Stimulated activated CD4-positive, alpha-beta T cell treated with anti-CD3 and anti-CD28 coated beads, Interleukin-1b, Interleukin-23, amount 100 ng/mL, for 24 hours (primary cell): ENCODE measurements at regions not wholly inside any gene's neighbourhood (a gene's known extent, or its start where the extent isn't known, plus 50 kb on each side); places are given as distances from the start of the nearest gene placed in this dataset.

Experiments used
- DNase-seq, 4 experiments: peaks; one replicate each; pipeline ENCODE4 v3.0.0-alpha.2; 2020; ENCODE audit warnings: low read depth in 4 of 4, low spot score in 1 of 4

- DNase-seq: no peak
These were observed 225.3 kb upstream of the LNX1 start for GRCh38 chr4:53816561-53816960.

GRCh38 chr4:53815281-53815680, 224.0 kb upstream of the LNX1 start:
- no peak for DNase-seq

GRCh38 chr4:53813998-53814397, 222.7 kb upstream of the LNX1 start:
- no peak for DNase-seq

GRCh38 chr4:53810643-53811042, 219.4 kb upstream of the LNX1 start:
- DNase-seq: no peak

GRCh38 chr4:53809816-53810215, 218.5 kb upstream of the LNX1 start:
- DNase-seq: no peak

- no peak for DNase-seq
These were observed 214.0 kb upstream of the LNX1 start for GRCh38 chr4:53805291-53805690.

- DNase-seq: no peak
These were observed 213.4 kb upstream of the LNX1 start for GRCh38 chr4:53804719-53805118.

- no peak for DNase-seq
These were observed 211.2 kb upstream of the LNX1 start for GRCh38 chr4:53802500-53802899.

- DNase-seq: no peak
These were observed 210.1 kb upstream of the LNX1 start for GRCh38 chr4:53801373-53801772.

- no peak for DNase-seq
These were observed 209.5 kb upstream of the LNX1 start for GRCh38 chr4:53800741-53801140.

- DNase-seq: no peak
These were observed 201.8 kb upstream of the LNX1 start for GRCh38 chr4:53793096-53793495.

- DNase-seq: no peak
These were observed 199.0 kb upstream of the LNX1 start for GRCh38 chr4:53790286-53790685.

- DNase-seq: no peak
These were observed 197.3 kb upstream of the LNX1 start for GRCh38 chr4:53788621-53789020.

GRCh38 chr4:53788011-53788410, 196.7 kb upstream of the LNX1 start:
- no peak for DNase-seq

GRCh38 chr4:53786632-53787031, 195.3 kb upstream of the LNX1 start:
- DNase-seq: no peak

GRCh38 chr4:53785996-53786395, 194.7 kb upstream of the LNX1 start:
- no peak for DNase-seq

- no peak for DNase-seq
These were observed 192.8 kb upstream of the LNX1 start for GRCh38 chr4:53784112-53784511.

GRCh38 chr4:53783208-53783859, 192.0 kb upstream of the LNX1 start:
- DNase-seq: no peak

GRCh38 chr4:53782458-53782845, 191.2 kb upstream of the LNX1 start:
- no peak for DNase-seq

GRCh38 chr4:53781629-53782457, 190.6 kb upstream of the LNX1 start:
- DNase-seq: no peak

GRCh38 chr4:53780736-53781400, 189.6 kb upstream of the LNX1 start:
- no peak for DNase-seq

- DNase-seq: no peak
These were observed 187.7 kb upstream of the LNX1 start for GRCh38 chr4:53779025-53779424.
